Neuron (in vitro differentiated cells): ENCODE measurements at regions not wholly inside any gene's neighbourhood (a gene's known extent, or its start where the extent isn't known, plus 50 kb on each side); places are given as distances from the start of the nearest gene placed in this dataset.

Source experiments
- H2AFZ ChIP-seq: one replicate; pipeline ENCODE4 v1.6.1; 2013; ENCODE audit warnings: low read depth, mild to moderate bottlenecking, inconsistent platforms, low read length, moderate library complexity
- H3K27me3 ChIP-seq: one replicate; pipeline ENCODE4 v1.6.1; 2013; ENCODE audit warnings: low read length; ENCODE audit not compliant: insufficient read depth
- H3K36me3 ChIP-seq: one replicate; pipeline ENCODE4 v1.6.1; 2013; ENCODE audit warnings: low read length; ENCODE audit not compliant: insufficient read depth
- H3K4me1 ChIP-seq: one replicate; pipeline ENCODE4 v1.6.1; 2013; ENCODE audit warnings: low read length; ENCODE audit not compliant: insufficient read depth
- H3K4me3 ChIP-seq: 2 replicates; pipeline ENCODE4 v1.5.1; 2013; ENCODE audit warnings: mild to moderate bottlenecking, low read length, moderate library complexity
- H3K9me3 ChIP-seq: one replicate; pipeline ENCODE4 v1.6.1; 2013; ENCODE audit warnings: low read length

DNA sequence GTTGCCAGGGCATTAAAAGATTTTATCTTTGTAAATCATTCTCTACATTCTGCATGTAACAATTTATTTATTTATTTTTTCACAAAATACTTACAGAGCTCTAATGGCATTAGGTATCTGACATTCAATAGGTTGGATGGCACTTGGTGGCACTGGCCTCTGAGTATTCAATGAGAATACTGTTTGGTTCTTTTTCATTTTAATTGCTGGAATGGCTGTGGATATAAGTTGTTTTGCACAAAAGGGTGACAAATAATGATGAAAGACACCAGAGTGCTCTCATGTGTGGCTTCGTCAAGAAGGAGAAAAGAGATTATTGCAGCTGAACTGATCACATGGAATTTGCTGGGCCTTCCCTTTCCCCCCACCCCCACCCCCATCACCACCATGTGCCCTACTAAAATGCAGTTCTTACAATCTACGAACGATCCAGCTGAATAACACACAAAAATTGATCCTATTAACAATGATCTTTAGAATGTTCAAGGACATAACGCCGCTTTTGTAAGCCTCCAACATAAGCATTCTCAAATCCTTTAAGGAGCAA, 195.2 kb upstream of the POU3F2 start:
- Histone ChIP-seq H3K9me3 (no peaks in the 10 kb centered on the region), H3K4me3 (no peak overlapping the region)

DNA sequence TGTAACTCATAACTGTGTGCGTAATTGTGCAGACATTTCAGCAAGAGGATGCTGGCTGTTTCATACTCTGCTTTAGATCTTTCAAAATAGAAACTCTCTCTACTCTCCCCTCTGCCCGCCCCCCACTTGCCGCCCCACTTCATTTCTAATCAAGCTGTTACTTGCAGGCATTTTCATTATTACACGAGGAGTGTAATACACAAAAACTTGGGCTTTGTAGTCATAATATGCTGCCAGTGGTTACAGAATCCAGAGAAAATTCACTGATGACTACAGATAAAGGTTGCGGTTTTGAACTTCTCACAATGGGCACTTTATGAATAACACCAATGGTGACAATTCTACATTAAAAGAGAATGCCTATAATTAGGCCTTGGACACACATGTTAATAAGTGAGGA, 194.0 kb upstream of the POU3F2 start:
- no peaks in the 10 kb centered on the region for H3K27me3 ChIP-seq
- H2AFZ ChIP-seq = no peak overlapping the region
- H3K36me3 ChIP-seq = no peaks in the 10 kb centered on the region
- H3K9me3 ChIP-seq = no peaks in the 10 kb centered on the region
- peak overlapping the region; percentile 7 for H3K4me3 ChIP-seq
- peaks cover 89% of the 10 kb centered on the region for H3K4me1 ChIP-seq

More for the DNA sequence above, 195.2 kb upstream of the POU3F2 start:
- Histone ChIP-seq H3K27me3 (no peaks in the 10 kb centered on the region), H3K4me1 (peaks cover 87% of the 10 kb centered on the region), H2AFZ (no peak overlapping the region), H3K36me3 (no peaks in the 10 kb centered on the region)

DNA sequence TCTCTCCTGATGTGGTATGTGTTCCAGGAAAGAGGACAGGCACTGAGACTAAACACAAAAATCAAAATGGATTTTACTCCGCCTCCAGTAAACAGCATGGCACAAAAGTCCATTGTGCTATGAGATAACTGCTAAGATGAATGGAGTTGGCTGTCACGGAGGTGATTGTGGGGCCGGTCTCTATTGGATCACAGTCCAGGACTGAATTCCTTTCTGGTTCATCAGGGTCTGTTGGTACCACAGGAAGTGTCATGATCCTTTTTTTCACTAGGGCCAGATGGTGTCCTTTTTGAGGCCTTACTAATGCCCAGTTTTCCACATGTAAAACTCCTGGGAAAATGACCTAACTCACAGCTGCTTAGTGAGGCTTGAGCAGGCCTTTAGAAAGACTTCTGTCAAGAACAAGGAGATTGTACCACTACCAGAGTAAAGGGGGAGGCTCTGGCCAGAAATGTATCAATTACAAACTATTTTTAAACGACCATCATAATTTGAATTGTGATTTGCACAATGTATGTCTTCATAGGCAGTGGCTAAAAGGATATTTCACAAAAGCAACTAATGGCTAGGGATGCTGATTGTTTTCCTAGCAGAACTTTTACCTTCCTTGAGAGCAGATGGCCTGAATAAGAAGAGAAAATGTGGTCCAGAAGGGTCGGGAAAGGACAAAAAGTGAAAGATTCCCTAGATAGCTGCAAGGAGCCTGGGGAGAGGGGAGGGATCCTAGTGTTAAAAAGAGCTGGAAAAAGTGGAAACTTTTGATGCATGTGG, 192.2 kb upstream of the POU3F2 start:
- peaks cover 78% of the 10 kb centered on the region for H3K4me1 ChIP-seq
- H3K9me3 ChIP-seq = no peaks in the 10 kb centered on the region
- peak overlapping the region; percentile 63 for H3K4me3 ChIP-seq
- no peaks in the 10 kb centered on the region for H3K27me3 ChIP-seq
- H3K36me3 ChIP-seq = no peaks in the 10 kb centered on the region
- H2AFZ ChIP-seq = no peak overlapping the region

DNA sequence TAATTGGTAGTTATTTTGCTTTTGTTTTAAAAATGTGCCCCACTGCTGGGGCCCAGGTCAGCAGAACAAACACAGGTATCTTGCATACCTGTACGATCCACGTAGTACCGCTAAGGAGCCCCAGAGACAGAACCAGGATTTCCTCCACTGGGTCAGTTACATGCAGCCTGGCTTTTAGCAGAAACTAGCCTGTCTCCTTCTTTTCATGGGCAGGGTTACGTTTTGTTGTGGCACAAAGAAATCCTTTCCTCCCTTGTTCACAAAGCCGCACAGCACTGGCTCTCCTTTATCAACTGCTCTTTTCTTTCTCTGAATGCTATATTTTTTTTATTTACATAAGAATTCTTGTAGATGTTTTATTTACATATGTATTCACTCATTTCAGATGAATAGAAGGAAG, 190.3 kb upstream of the POU3F2 start:
- H3K4me1 ChIP-seq = peaks cover 66% of the 10 kb centered on the region

DNA sequence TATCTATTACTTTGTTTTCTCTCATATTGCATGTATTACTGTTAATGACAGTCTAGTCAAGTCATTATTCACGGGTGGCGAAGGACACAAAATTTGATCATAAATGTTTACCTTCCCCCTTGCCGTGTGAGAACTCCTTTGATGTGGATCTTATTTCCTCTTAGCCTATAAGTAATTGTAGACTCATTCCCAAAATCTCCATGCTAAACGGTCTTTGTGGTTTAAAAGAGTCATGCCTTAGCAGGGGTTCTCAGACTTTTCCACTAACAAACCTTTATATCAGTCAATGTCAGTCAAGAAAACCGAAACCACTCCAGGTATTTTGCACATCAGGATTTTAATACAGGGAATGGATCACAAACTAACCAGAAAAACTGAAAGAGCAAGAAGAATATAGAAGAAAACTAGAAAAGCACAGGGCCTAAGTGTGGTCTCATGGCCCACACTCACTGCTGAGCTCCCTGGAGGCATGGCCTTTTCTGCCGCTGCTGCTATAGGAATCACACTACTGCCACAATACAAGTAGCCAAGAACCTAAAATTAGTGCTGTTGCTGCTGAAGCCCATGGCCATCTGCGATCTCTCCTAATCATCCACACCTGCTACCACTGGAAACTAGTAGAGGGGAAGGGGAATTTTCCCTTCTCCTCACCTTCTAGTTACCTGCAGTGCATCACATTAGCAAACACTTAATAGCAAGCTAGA, 186.0 kb upstream of the POU3F2 start:
- H3K27me3 ChIP-seq = no peaks in the 10 kb centered on the region
- H3K36me3 ChIP-seq = no peaks in the 10 kb centered on the region
- H2AFZ ChIP-seq = no peak overlapping the region
- H3K4me3 ChIP-seq = no peak overlapping the region
- H3K9me3 ChIP-seq = no peaks in the 10 kb centered on the region
- peaks cover 68% of the 10 kb centered on the region for H3K4me1 ChIP-seq

More for the DNA sequence above, 190.3 kb upstream of the POU3F2 start:
- Histone ChIP-seq H3K36me3 (no peaks in the 10 kb centered on the region), H3K9me3 (no peaks in the 10 kb centered on the region), H3K4me3 (peak overlapping the region; percentile 63), H3K27me3 (no peaks in the 10 kb centered on the region), H2AFZ (no peak overlapping the region)

DNA sequence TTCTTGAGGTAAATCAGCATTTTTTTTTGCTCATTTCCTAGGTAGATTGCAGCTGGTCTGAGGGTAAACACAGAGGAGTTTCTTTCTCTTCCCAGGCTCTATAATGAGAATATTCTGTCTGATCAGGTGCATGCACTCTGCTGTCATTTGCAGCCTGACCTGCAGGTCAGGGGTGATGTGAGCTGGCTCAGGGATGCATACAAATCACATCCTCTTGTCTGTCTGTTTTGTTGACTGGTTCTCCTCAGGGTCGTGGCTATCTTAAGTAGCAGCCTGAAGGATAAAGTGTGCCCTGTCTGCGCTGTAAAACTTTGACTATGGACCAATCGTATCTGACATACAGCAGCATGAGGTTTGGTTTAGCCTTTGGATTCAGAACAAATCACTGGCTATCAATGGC, 183.4 kb upstream of the POU3F2 start:
- H3K4me3 ChIP-seq = no peak overlapping the region
- H3K27me3 ChIP-seq = no peaks in the 10 kb centered on the region
- H3K36me3 ChIP-seq = no peaks in the 10 kb centered on the region
- no peak overlapping the region for H2AFZ ChIP-seq
- no peaks in the 10 kb centered on the region for H3K9me3 ChIP-seq
- H3K4me1 ChIP-seq = peaks cover 53% of the 10 kb centered on the region

DNA sequence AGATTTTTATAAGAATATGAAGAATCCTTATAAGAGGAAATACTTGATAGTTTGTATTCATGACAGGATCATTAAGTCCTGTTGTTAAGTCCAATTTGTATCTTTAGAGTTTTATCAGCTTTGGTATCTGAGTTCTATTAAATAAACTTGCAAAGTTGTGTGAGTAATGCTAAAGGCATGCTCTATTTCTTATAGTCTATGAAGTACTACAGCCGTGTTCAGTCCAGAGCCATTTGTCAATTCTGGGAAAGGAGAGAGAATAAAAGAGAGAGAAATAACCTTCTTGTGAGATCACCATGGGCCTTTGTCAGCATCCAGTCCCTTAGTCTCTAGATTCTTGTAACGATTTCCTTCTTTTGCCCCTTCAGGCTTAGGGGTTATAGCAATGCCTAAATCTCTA, 181.2 kb upstream of the POU3F2 start:
- Histone ChIP-seq H3K36me3 (no peaks in the 10 kb centered on the region), H3K9me3 (no peaks in the 10 kb centered on the region), H3K27me3 (no peaks in the 10 kb centered on the region), H3K4me3 (no peak overlapping the region), H2AFZ (no peak overlapping the region), H3K4me1 (peaks cover 52% of the 10 kb centered on the region)

DNA sequence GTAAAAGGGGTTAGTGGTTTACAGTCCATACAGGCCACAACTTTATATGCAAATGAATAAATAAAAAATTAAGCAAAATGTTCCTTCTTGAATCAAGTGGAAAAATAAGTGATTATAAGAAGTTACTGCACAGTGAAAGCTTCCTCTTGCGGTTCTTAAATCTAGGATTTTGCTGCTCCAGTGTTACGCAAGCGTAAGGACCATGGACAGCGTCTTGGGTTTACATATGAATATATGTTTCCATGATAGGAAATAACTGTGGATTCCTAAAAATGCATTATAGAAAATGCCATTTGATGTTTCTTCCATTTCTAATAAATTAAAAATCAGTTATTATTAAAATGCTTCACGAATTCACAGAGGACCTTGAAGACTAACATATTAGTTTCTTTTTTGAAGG, 176.6 kb upstream of the POU3F2 start:
- H3K9me3 ChIP-seq = no peaks in the 10 kb centered on the region
- no peaks in the 10 kb centered on the region for H3K36me3 ChIP-seq
- H3K4me3 ChIP-seq = no peak overlapping the region
- H3K4me1 ChIP-seq = peaks cover 11% of the 10 kb centered on the region
- no peaks in the 10 kb centered on the region for H3K27me3 ChIP-seq
- no peak overlapping the region for H2AFZ ChIP-seq

DNA sequence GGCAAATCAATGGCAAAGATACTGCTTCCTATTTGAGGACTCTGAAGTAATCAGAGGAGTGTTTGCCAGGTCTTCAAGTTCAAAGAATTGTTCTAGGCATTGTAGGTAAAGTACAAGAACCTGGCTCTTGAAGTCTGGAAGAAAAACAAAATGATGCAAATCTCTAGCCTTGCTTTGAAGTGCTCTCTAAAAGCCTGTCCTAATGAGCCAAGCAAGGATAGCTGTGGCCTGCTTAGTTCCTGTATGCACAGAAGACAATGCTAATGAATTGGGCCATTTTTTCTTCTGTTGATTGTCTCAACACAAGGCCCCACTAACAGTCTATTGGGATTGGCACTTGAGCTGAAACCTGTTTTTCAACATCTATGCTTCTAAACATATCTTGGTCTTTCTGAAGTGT, 165.0 kb upstream of the POU3F2 start:
- Histone ChIP-seq H3K9me3 (no peaks in the 10 kb centered on the region), H3K36me3 (no peaks in the 10 kb centered on the region), H2AFZ (no peak overlapping the region), H3K4me1 (peaks cover 19% of the 10 kb centered on the region), H3K4me3 (no peak overlapping the region), H3K27me3 (no peaks in the 10 kb centered on the region)

DNA sequence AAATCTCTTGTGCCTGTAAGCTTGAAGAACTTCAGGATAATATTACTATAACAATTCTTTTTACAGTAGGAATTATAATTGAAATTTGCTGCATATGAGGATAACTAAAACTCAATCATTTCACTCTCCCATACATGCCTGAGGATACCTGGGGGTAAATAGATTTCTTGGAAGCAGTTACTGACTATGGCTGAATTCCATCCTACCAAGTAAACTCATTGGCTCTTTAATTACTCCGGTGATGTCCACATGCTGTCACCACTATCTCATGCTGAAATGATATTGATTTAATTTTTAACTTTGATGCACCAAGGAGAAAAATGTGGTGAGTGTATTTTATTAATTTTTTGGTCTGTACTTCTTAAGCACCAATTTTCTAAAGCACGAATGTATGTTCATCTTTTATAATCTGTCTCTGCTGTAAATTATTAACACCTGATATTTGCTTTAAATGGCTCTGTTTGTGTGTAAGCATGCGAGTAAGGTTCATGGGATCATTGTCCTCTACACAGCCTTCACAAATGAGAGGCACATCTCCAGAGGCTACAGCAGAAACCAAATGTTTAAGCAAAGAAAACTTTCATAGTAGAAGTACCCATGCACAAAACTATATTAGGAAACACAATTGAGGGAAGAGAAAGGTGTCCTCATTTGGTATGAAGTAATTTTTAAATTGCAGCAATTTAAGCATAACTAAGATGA, 164.2 kb upstream of the POU3F2 start:
- H3K4me3 ChIP-seq = no peak overlapping the region
- peaks cover 19% of the 10 kb centered on the region for H3K4me1 ChIP-seq
- no peaks in the 10 kb centered on the region for H3K27me3 ChIP-seq
- no peaks in the 10 kb centered on the region for H3K9me3 ChIP-seq
- no peak overlapping the region for H2AFZ ChIP-seq
- no peaks in the 10 kb centered on the region for H3K36me3 ChIP-seq

DNA sequence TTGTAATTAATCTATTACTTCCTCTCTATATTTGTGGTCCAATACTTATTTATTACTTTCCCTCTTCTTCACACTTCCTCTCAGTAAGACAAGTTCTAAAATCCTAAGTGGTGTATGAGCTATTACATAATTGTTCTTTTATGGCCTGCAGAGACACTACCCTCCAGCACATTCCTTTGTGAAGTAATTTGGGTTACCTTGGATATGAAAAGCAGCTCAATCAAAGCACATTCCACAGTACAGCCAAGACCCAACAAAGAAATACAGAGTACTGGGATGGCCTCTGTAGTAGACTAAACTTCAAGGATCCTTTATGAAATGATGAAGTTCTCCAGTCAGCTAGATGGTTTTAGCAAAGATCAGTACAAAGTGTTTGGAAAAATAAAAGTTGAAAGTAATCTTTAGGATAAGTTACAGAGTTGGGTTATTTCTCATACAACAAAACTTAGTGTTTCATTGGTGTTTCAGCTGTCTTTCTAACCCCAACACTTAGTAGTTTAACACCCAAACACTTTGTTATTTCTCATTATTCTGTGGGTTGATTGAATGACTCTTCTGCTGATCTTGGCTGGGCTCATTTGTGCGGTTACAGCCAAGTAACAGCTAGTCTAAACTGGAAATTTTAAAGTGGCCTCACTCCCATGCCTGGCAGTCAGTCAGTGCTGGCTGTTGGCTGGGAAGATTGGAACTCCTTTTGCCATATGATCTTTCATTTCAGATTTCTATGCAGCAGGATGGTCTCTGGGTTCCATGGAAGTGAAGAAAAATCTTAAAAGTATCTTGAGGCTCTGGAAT, 161.5 kb upstream of the POU3F2 start:
- H3K27me3 ChIP-seq = no peaks in the 10 kb centered on the region
- no peak overlapping the region for H2AFZ ChIP-seq
- H3K36me3 ChIP-seq = no peaks in the 10 kb centered on the region
- H3K4me1 ChIP-seq = peaks cover 17% of the 10 kb centered on the region
- H3K4me3 ChIP-seq = no peak overlapping the region
- H3K9me3 ChIP-seq = no peaks in the 10 kb centered on the region

DNA sequence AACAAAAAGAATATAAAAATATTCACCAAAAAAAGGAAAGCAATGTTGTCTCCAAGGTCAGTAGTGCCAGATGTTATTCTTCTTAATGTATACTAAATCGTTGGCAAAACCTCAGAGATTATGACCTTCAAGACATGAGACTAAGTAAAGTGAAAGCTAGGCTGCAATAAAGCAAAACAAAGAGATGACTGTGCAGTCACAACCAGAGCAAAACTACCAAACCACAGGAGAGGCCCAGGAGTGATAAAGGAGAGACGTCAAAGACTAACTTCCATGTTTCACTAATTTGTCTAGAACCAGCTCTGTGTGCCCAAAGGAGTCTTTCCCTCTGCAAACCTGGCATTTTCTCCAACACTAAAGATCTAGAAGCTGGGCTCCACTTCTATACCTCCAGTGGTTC, 155.9 kb upstream of the POU3F2 start:
- Histone ChIP-seq H3K4me3 (no peak overlapping the region), H2AFZ (no peak overlapping the region), H3K4me1 (peaks cover 6% of the 10 kb centered on the region), H3K27me3 (no peaks in the 10 kb centered on the region), H3K9me3 (no peaks in the 10 kb centered on the region), H3K36me3 (no peaks in the 10 kb centered on the region)
